Ovary (tissue), 7 donors: ENCODE measurements at regions not wholly inside any gene's neighbourhood (a gene's known extent, or its start where the extent isn't known, plus 50 kb on each side); places are given as distances from the start of the nearest gene placed in this dataset.

Experiments
- DNase-seq, 5 donors: peaks; one replicate each; pipeline ENCODE4 v3.0.0-alpha.2; 2019 to 2020
- H3K27ac ChIP-seq, 2 donors: fragments of 200-600 bp; one replicate each; pipeline versions ENCODE4 v1.5.1 to v1.8.0; 2019 to 2022
- H3K27me3 ChIP-seq: fragments of 200-600 bp; one replicate; pipeline ENCODE4 v1.8.0; 2022
- H3K36me3 ChIP-seq: fragments of 200-600 bp; sonication (generic); one replicate; pipeline ENCODE4 v1.5.1; 2019
- H3K4me1 ChIP-seq: one replicate; pipeline ENCODE4 v1.8.1; 2013; ENCODE audit warnings: mild to moderate bottlenecking, moderate library complexity; ENCODE audit not compliant: insufficient read depth
- H3K4me3 ChIP-seq: fragments of 200-600 bp; sonication (generic); one replicate; pipeline ENCODE4 v1.5.1; 2017
- H3K9me3 ChIP-seq, 2 donors: fragments of 200-600 bp in 1 of 2; sonication (generic) in 1 of 2; one replicate each; pipeline versions ENCODE4 v1.5.1 to v1.8.1; 2013 to 2019; ENCODE audit warnings: mild to moderate bottlenecking in 1 of 2, moderate library complexity in 1 of 2
- EP300 ChIP-seq: sonication (generic); formaldehyde crosslinking; IDR thresholded peaks from one replicate; pipeline ENCODE4 v1.6.1; 2017; ENCODE audit warnings: antibody characterized with exemption
- POLR2A ChIP-seq: fragments of 450-650 bp; IDR thresholded peaks from one replicate; pipeline ENCODE4 v1.6.1; 2017; ENCODE audit warnings: antibody characterized with exemption, mild to moderate bottlenecking, moderate library complexity
- WGBS, 3 donors: extraction: QIAGEN DNeasy Blood & Tissue Kit in 1 of 3; methylation state at CpG; one replicate each; pipeline versions ENCODE4 v1.1.5 to v1.1.7; 2013 to 2017; 5-methylcytosine and 5-hydroxymethylcytosine counted together
- intact Hi-C, 4 donors: fragments of 100-400 bp; cut with DNase I; formaldehyde crosslinking; loops; one replicate each; pipeline versions ENCODE4 v1.11.0 to v1.15.1; 2022 to 2023
- TF ChIP-seq, protein P1 (sequence below), 3 donors: fragments of 450-650 bp in 2 of 3; fragments of 200-600 bp in 1 of 3; IDR thresholded peaks; one replicate each; pipeline versions ENCODE4 v1.5.1 to v1.8.0; 2016 to 2022; ENCODE audit warnings: antibody characterized with exemption in 3 of 3, mild to moderate bottlenecking in 1 of 3
- donor health status: DM: no; HTN: no; CAD: no; lungs with moderate emphysema.
- donor health status: DM: no; HTN: no; CAD: no.
- donor health status: Bipolar disorder and iron deficiency.
- donor health status: DM: no; HTN: no; CAD: no.
- donor health status: DM: yes; HTN: yes; CAD: no.

DNA sequence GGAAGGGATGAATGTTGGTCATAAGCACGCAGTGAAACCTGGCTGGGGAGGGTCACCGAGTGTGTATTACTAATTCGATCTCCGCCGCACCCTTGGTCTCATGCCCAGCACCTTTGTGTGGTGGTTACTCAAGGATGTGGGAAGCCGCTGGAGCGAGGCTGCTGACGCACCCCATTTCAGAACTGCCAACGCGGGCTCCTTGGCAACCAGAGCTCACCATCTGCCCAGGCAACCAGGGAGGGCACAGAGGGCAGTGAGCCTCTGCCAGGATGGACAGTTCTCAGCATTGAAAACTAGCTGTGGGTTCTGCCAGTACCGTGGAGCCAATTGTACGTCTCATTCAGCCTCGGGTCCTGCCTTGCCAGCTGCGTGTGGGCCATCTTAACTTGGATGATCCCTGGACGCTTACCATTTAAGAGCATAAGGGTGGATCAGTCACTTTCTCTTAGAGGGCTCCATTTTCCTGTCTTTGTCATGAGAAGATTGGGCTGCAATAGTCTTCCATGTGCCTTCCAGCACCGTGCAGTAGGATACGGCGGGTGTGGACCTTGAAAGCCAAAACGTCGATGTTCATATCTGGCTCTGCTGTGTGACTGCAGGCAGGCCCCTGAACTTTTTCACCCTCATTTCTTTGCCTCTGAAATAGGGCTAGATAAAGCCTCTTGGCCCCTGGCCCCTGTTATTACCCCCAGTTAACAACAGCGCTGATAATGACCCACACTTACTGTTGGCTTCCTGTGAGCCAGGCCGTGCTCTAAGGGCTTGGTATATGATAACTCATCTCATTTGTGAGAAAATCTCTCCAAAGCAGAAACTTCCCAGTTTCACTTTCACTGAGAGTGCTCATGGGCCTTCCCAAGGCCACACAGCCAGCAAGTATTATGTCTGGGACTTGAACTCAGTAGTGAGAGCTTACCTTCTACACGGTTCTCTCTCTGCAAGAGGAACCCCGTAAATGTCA lies 238.8 kb downstream of the OPA1 start:
- Histone ChIP-seq H3K4me1 (peaks cover under 1% of the 10 kb centered on the region), H3K9me3 (no peaks in the 10 kb centered on the region), H3K36me3 (no peaks in the 10 kb centered on the region), H3K4me3 (no peak overlapping the region), H3K27me3 (no peaks in the 10 kb centered on the region), H3K27ac (no peak overlapping the region)
- WGBS, 3 donors = 71 to 86% (median 80%) methylated on average over 24 of the region's 24 CpGs
- intact Hi-C loops = no loop called here
- DNase-seq = no peak
- TF ChIP-seq EP300 (no peak), POLR2A (no peak)
- TF ChIP-seq, protein P1, sequence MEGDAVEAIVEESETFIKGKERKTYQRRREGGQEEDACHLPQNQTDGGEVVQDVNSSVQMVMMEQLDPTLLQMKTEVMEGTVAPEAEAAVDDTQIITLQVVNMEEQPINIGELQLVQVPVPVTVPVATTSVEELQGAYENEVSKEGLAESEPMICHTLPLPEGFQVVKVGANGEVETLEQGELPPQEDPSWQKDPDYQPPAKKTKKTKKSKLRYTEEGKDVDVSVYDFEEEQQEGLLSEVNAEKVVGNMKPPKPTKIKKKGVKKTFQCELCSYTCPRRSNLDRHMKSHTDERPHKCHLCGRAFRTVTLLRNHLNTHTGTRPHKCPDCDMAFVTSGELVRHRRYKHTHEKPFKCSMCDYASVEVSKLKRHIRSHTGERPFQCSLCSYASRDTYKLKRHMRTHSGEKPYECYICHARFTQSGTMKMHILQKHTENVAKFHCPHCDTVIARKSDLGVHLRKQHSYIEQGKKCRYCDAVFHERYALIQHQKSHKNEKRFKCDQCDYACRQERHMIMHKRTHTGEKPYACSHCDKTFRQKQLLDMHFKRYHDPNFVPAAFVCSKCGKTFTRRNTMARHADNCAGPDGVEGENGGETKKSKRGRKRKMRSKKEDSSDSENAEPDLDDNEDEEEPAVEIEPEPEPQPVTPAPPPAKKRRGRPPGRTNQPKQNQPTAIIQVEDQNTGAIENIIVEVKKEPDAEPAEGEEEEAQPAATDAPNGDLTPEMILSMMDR (IDR thresholded peaks at IDR 0.05) = no peak

DNA sequence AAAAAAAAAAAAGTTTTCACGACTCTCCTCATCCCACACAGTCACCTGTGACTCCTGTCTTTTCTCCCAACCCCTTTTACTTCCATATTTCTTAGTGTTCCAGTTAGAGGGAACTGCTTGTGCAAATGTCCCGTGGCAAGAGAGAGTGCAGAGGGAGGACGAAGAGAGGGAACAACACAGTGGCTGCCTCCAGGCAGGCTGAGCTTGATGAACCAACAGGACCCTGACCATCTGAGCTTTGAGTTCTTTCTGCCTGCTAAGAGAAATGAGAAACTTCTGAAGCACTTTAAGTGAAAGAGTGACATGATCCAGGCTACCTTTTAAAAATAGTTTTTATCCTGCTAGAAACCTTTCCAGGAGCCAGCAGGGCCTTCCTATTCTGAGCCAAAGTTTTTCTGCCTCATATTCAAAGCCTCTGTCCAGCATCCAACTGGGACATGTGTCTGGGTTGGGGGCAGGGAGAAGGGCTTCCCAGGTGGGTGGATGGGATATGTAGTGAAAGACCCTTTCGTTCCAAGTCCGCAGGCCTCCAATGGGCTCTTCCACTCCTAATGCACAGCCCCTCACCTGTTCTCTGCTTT lies 239.9 kb downstream of the OPA1 start:
- Histone ChIP-seq H3K4me1 (no peaks in the 10 kb centered on the region), H3K4me3 (no peak overlapping the region), H3K27me3 (no peaks in the 10 kb centered on the region), H3K27ac (no peak overlapping the region), H3K36me3 (no peaks in the 10 kb centered on the region), H3K9me3 (no peaks in the 10 kb centered on the region)
- TF ChIP-seq EP300 (no peak), POLR2A (no peak)
- TF ChIP-seq, protein P1 (IDR thresholded peaks at IDR 0.05) = no peak
- no peak for DNase-seq
- 95 to 98% (median 96%) methylated on average over 5 of the region's 5 CpGs for WGBS, 3 donors
- intact Hi-C loops = no loop called here

DNA sequence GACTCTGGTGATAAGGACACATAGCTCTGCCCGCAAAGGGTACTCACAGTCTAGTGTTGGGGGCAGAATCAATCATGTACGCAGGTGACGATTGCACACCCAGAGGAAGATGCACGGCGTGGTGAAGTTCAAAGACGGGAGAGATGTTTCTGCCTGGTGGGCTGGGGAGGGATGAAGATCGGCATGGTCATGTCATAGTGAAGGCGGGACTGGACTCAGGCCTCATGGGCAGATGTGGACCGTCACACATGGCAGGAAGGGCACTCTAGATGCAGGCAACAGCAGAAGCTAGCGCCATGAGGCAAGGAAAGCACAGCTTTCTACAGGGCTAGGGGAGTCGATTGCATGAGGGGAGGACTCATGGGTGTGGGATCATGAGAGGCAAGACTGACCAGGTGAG lies 240.6 kb downstream of the OPA1 start:
- Histone ChIP-seq H3K4me3 (no peak overlapping the region), H3K27ac (no peak overlapping the region), H3K9me3 (no peaks in the 10 kb centered on the region), H3K27me3 (no peaks in the 10 kb centered on the region), H3K36me3 (no peaks in the 10 kb centered on the region), H3K4me1 (no peaks in the 10 kb centered on the region)
- 96 to 98% (median 96%) methylated on average over 11 of the region's 11 CpGs for WGBS, 3 donors
- intact Hi-C loops = no loop called here
- no peak for DNase-seq
- TF ChIP-seq, protein P1 (IDR thresholded peaks at IDR 0.05) = no peak
- TF ChIP-seq POLR2A = no peak
- no peak for TF ChIP-seq EP300

DNA sequence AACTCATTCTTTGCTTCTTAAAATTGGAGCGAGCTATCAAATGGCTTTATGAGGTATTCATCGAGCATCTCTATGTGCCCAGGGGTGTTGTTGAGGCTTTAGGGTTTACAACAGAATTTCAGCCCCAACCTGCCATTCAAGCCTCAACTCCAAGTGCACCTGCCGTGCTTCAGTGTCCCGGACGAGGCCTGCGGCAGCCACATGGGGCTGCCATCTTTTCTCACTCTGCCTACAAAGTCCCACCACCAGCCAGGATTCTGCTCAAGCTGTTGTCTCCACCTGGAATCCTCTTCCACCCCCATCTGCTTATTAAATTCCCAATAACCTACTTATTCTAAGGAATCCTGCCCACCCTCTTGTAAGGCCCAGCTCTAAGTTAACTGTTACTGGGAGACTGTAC lies 242.4 kb downstream of the OPA1 start:
- Histone ChIP-seq H3K36me3 (no peaks in the 10 kb centered on the region), H3K27me3 (no peaks in the 10 kb centered on the region), H3K9me3 (no peaks in the 10 kb centered on the region), H3K27ac (no peak overlapping the region), H3K4me1 (no peaks in the 10 kb centered on the region), H3K4me3 (no peak overlapping the region)
- TF ChIP-seq POLR2A (no peak), EP300 (no peak)
- TF ChIP-seq, protein P1 (IDR thresholded peaks at IDR 0.05) = no peak
- no peak for DNase-seq
- intact Hi-C loops = no loop called here
- WGBS, 3 donors = 96 to 100% (median 99%) methylated on average over 6 of the region's 6 CpGs
